BLaER1 (cell line): ENCODE measurements at regions not wholly inside any gene's neighbourhood (a gene's known extent, or its start where the extent isn't known, plus 50 kb on each side); places are given as distances from the start of the nearest gene placed in this dataset.

Experiments
- H3K27ac ChIP-seq: shearing (Covaris generic); formaldehyde crosslinking; 2 replicates; pipeline ENCODE4 v1.8.1; 2022
- H3K27me3 ChIP-seq: shearing (Covaris generic); formaldehyde crosslinking; 2 replicates; pipeline ENCODE4 v1.8.1; 2022
- H3K36me3 ChIP-seq: shearing (Covaris generic); formaldehyde crosslinking; 2 replicates; pipeline ENCODE4 v1.8.1; 2022
- H3K4me1 ChIP-seq: shearing (Covaris generic); formaldehyde crosslinking; 2 replicates; pipeline ENCODE4 v1.8.1; 2022
- H3K4me2 ChIP-seq: shearing (Covaris generic); formaldehyde crosslinking; 2 replicates; pipeline ENCODE4 v1.8.1; 2022
- H3K4me3 ChIP-seq: shearing (Covaris generic); formaldehyde crosslinking; 2 replicates; pipeline ENCODE4 v1.8.1; 2022
- H3K9ac ChIP-seq: shearing (Covaris generic); formaldehyde crosslinking; 2 replicates; pipeline ENCODE4 v1.8.1; 2022
- H3K9me3 ChIP-seq: shearing (Covaris generic); formaldehyde crosslinking; 2 replicates; pipeline ENCODE4 v1.8.1; 2022
- H4K20me1 ChIP-seq: shearing (Covaris generic); formaldehyde crosslinking; 2 replicates; pipeline ENCODE4 v1.8.1; 2022
- Cebpa-rat ChIP-seq: shearing (Covaris generic); IDR thresholded peaks from 2 replicates; pipeline ENCODE4 v1.8.1; 2022

DNA sequence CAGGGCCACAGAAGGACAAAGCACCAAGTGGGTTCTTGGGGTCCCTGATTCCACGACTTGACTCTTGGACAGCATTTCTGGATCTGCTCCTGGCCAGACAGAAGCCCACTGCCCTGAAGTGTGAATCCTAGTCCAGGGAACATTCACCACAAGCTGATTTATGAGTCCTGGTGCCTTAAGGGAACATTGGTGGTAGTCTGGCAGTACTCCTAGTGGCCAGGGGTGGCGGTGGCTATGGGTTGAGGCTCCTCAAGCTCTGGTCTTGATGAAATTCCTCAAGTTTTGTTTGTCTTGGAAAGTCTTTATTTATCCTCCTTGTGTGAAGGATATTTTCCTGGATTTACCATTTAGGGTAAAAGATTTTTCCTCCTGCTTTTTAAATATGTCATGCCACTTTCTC lies 307.5 kb downstream of the PYDC2 start:
- no peak for TF ChIP-seq Cebpa-rat
- Histone ChIP-seq H3K4me1 (no peaks in the 10 kb centered on the region), H3K27ac (no peak overlapping the region), H3K4me3 (no peak overlapping the region), H3K36me3 (no peaks in the 10 kb centered on the region), H3K9me3 (no peaks in the 10 kb centered on the region), H3K9ac (no peak overlapping the region), H4K20me1 (no peaks in the 10 kb centered on the region), H3K27me3 (no peaks in the 10 kb centered on the region), H3K4me2 (no peak overlapping the region)

DNA sequence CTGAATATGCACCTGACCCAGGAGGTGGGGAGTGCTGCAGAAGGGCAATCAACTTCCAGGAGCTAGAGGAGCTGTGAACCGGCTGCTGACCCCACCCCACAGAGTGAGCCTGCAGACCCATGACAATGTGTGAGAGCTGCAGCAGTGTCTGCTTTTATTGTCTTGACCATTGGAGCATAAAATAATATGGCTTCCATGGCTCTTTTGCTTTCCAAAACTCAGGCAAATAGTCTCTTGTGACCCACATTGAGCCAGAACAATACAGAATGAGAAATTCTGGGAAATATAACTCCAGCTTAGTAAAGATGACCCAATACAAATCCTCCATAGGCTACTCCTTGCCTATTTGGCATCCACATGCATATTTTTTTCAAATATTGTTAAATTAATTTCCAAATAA lies 309.6 kb downstream of the PYDC2 start:
- H3K4me3 ChIP-seq, result no peak overlapping the region
- no peaks in the 10 kb centered on the region for H4K20me1 ChIP-seq
- no peak overlapping the region for H3K27ac ChIP-seq
- H3K4me2 ChIP-seq, result no peak overlapping the region
- H3K9me3 ChIP-seq, result no peaks in the 10 kb centered on the region
- H3K27me3 ChIP-seq, result no peaks in the 10 kb centered on the region
- no peaks in the 10 kb centered on the region for H3K4me1 ChIP-seq
- no peak overlapping the region for H3K9ac ChIP-seq
- no peak for TF ChIP-seq Cebpa-rat
- no peaks in the 10 kb centered on the region for H3K36me3 ChIP-seq

DNA sequence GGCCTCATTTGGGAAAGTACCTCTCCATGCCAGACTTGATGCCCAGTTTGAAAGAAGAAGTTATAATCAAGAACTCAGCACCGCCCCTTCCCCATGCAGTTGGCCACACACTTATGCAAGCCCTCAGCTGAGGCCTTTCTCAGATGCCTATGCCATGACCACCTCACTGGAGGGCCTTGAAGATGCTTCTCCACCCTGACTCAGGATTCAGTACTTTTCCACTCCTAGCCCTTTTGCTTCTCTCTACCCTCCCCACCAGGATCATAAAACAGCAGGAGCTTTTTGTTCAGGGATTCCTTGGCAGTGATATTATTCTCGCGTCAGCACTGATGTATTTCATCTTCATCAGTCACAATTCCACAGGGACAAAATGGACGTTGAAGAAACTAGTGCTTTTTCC lies 313.5 kb downstream of the PYDC2 start:
- Histone ChIP-seq H3K9ac (no peak overlapping the region), H4K20me1 (no peaks in the 10 kb centered on the region), H3K4me3 (no peak overlapping the region), H3K9me3 (no peaks in the 10 kb centered on the region), H3K27me3 (no peaks in the 10 kb centered on the region), H3K36me3 (no peaks in the 10 kb centered on the region), H3K4me1 (no peaks in the 10 kb centered on the region), H3K27ac (no peak overlapping the region), H3K4me2 (no peak overlapping the region)
- no peak for TF ChIP-seq Cebpa-rat

DNA sequence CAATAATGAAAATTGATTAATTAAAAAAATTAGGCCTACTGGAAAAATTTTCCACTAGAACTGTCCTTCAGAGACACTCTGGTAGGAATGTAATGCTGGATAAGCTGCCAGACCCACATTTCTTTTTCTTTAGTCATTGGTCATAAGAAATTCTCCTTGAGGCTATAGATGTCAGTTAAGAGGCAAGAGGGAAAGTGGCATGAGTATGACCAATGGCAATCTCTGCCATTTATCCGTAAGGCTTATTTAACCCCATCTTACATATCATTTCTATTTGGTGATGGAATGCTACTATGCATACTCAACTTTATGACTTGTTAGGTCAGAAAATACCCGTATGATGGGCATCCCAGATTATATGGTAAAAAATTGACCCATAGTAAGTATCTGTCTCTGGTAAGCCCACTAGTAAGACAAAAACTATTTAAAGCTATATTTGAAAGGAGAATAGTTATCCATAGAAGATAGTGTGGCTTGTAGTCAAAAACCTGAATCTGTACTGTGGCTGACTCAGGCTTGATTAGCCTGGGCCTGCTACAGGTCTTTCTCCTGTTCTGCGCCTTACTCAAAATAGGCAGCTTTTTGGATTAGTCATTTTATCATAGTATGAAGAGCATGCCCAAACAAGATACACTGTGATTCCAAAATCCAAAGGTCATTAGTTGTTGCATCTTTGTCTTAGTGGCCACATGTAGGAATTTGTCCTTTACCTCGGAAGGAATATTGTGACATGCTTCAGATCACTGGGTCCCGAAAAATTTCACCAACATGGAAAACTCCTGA lies 314.7 kb downstream of the PYDC2 start:
- H3K4me3 ChIP-seq, result no peak overlapping the region
- H3K9me3 ChIP-seq, result no peaks in the 10 kb centered on the region
- TF ChIP-seq Cebpa-rat, result no peak
- H3K27me3 ChIP-seq, result no peaks in the 10 kb centered on the region
- no peak overlapping the region for H3K9ac ChIP-seq
- no peaks in the 10 kb centered on the region for H4K20me1 ChIP-seq
- H3K36me3 ChIP-seq, result no peaks in the 10 kb centered on the region
- no peaks in the 10 kb centered on the region for H3K4me1 ChIP-seq
- H3K4me2 ChIP-seq, result no peak overlapping the region
- no peak overlapping the region for H3K27ac ChIP-seq

DNA sequence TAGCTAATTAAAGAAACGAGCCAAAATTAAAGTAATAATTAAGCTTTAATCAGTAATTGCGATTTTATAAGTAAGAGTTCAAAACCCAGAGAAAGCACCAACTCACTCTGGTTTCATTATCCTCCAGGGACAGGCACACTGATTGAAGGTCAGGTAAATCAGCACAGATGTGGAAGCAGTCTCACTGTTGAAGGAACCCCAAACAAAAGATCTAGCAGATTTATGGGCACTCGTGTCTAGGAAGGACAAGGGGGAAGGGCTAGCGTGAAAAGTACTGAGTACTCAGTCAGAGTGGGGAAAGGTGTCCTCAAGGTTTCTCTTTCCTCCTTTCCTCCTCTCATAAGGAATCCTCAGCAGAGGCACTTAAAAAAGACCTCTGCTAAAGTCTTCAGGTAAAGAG lies 320.1 kb downstream of the PYDC2 start:
- no peaks in the 10 kb centered on the region for H3K36me3 ChIP-seq
- H3K9me3 ChIP-seq, result no peaks in the 10 kb centered on the region
- no peaks in the 10 kb centered on the region for H3K4me1 ChIP-seq
- no peak overlapping the region for H3K4me2 ChIP-seq
- H3K4me3 ChIP-seq, result no peak overlapping the region
- no peaks in the 10 kb centered on the region for H3K27me3 ChIP-seq
- H3K27ac ChIP-seq, result no peak overlapping the region
- no peak for TF ChIP-seq Cebpa-rat
- no peaks in the 10 kb centered on the region for H4K20me1 ChIP-seq
- H3K9ac ChIP-seq, result no peak overlapping the region

DNA sequence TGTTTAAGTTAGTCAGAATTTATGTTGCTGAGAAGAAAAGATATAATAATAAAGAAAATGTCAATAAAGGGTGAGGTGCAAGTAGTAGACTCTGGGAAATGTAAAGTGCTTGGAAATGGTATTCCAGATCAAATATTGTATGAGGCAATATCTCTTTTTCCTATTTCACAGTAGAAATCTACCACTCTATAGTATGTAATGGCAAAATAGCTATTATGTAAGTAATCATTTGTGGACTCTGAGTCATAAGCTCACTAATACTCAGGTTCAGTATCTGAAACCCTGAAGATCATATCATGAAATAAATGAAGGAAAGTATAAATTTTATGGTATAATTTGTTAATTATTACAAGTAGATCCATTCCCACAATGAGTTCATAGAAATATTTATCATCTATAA lies 322.1 kb downstream of the PYDC2 start:
- H4K20me1 ChIP-seq, result no peaks in the 10 kb centered on the region
- H3K27ac ChIP-seq, result no peak overlapping the region
- H3K4me1 ChIP-seq, result no peaks in the 10 kb centered on the region
- H3K36me3 ChIP-seq, result no peaks in the 10 kb centered on the region
- no peaks in the 10 kb centered on the region for H3K9me3 ChIP-seq
- no peak for TF ChIP-seq Cebpa-rat
- H3K4me2 ChIP-seq, result no peak overlapping the region
- no peak overlapping the region for H3K4me3 ChIP-seq
- H3K9ac ChIP-seq, result no peak overlapping the region
- no peaks in the 10 kb centered on the region for H3K27me3 ChIP-seq

DNA sequence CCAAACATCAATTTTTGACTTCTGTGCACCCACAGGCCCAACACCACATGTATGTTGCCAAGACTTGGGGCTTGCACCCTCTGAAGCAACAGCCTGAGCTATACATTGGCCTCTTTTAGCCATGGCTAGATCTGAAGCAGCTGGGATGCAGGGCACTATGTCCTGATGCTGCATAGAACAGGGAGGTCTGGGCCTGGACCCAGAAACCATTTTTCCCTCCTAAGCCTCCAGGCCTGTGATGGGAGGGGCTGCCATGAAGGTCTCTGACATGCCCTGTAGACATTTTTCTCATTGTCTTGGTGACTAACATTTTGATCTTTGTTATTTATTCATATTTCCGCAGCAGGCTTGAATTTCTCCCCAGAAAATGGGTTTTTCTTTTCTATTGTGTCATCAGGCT lies 330.0 kb downstream of the PYDC2 start:
- TF ChIP-seq Cebpa-rat, result no peak
- H3K9ac ChIP-seq, result no peak overlapping the region
- H3K4me1 ChIP-seq, result no peaks in the 10 kb centered on the region
- H4K20me1 ChIP-seq, result no peaks in the 10 kb centered on the region
- no peak overlapping the region for H3K4me3 ChIP-seq
- no peaks in the 10 kb centered on the region for H3K36me3 ChIP-seq
- H3K27ac ChIP-seq, result no peak overlapping the region
- no peak overlapping the region for H3K4me2 ChIP-seq
- no peaks in the 10 kb centered on the region for H3K27me3 ChIP-seq
- H3K9me3 ChIP-seq, result peaks cover 14% of the 10 kb centered on the region

DNA sequence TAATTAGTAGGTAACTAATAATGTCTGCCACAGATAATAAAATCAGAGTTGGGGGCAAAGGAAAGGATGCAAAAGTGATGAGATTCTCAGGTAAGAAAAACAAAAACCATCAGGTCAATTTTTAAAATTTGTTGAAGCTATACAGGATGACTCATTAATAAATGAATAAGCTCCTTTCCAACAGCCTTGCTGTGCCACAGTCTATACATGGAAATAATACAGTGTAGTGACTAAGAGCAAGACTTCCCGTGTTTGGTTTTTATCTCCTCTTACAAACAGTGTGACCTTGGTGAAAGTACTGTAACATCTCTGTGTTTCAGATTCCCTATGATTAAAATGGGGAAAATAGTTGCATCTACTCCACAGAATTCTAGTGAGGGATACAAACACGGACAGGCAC lies 331.6 kb downstream of the PYDC2 start:
- TF ChIP-seq Cebpa-rat, result no peak
- no peaks in the 10 kb centered on the region for H4K20me1 ChIP-seq
- H3K4me2 ChIP-seq, result no peak overlapping the region
- H3K27me3 ChIP-seq, result no peaks in the 10 kb centered on the region
- no peak overlapping the region for H3K9ac ChIP-seq
- H3K36me3 ChIP-seq, result no peaks in the 10 kb centered on the region
- H3K9me3 ChIP-seq, result peaks cover 14% of the 10 kb centered on the region
- no peak overlapping the region for H3K27ac ChIP-seq
- no peak overlapping the region for H3K4me3 ChIP-seq
- no peaks in the 10 kb centered on the region for H3K4me1 ChIP-seq

DNA sequence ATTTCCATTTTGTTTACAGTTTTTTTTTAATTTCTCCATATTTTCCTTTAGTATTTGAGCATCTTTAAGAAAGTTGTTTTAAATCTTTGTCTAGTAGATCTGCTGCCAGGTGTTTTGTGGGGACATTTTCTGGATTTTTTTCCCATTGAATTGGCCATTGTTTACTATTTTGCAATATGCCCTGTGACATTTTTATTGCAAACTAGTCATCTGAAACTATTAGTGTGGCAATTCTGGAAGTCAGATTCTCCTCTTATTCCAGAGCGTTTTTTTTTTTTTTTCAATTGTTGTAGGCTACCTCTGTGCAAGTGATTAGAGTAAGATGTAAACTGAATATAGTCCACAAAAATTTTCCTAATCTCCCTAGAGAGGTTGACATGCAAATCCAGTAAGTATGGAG lies 334.2 kb downstream of the PYDC2 start:
- Histone ChIP-seq H3K4me3 (no peak overlapping the region), H3K4me2 (no peak overlapping the region), H3K27ac (no peak overlapping the region), H3K36me3 (no peaks in the 10 kb centered on the region), H3K27me3 (no peaks in the 10 kb centered on the region), H4K20me1 (no peaks in the 10 kb centered on the region), H3K9me3 (peaks cover 11% of the 10 kb centered on the region), H3K9ac (no peak overlapping the region), H3K4me1 (no peaks in the 10 kb centered on the region)
- no peak for TF ChIP-seq Cebpa-rat

DNA sequence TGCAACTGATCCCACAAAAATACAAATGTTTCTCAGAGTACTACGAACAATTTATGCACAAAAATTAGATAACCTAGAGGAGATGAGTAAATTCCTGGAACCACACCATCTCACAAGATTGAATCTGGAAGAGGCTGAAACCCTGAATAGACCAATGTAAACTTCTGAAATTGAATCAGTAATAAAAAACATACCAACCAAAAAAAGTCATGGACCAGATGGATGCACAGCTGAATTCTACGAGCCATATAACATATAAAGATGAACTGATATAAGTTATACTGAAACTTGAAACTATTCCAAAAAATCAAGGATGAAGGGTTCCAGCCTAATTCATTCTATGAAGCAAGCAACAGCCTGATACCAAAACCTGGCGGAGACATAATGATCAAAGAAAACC lies 336.3 kb downstream of the PYDC2 start:
- Histone ChIP-seq H3K36me3 (no peaks in the 10 kb centered on the region), H4K20me1 (no peaks in the 10 kb centered on the region), H3K9me3 (peaks cover 13% of the 10 kb centered on the region; the same call in 1 of the 2 replicates), H3K9ac (no peak overlapping the region), H3K4me1 (no peaks in the 10 kb centered on the region), H3K27me3 (no peaks in the 10 kb centered on the region), H3K27ac (no peak overlapping the region), H3K4me3 (no peak overlapping the region), H3K4me2 (no peak overlapping the region)
- no peak for TF ChIP-seq Cebpa-rat

DNA sequence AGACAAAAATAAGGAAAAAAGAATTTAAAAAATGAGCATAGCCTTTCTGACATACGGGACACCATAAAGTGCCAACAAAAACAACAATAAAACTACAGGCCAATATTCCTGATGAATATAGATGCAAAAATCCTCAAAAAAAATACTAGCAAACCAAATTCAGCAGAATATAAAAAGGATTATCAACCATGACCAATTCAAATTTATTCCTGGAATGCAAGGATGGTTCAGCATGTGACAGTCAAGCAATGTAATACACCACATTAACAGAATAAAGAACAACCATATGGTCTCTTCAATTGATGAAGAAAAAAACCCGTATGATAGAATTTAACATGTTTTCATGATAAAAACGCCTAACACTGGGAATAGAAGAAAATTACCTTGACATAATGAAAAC lies 341.7 kb downstream of the PYDC2 start:
- Histone ChIP-seq H4K20me1 (no peaks in the 10 kb centered on the region), H3K4me2 (no peak overlapping the region), H3K9me3 (peaks cover 18% of the 10 kb centered on the region; the same call in 1 of the 2 replicates), H3K9ac (no peak overlapping the region), H3K4me3 (no peak overlapping the region), H3K36me3 (no peaks in the 10 kb centered on the region), H3K27ac (no peak overlapping the region), H3K27me3 (no peaks in the 10 kb centered on the region), H3K4me1 (no peaks in the 10 kb centered on the region)
- TF ChIP-seq Cebpa-rat, result no peak
